ENCODE measurements at regions not wholly inside any gene's neighbourhood (a gene's known extent, or its start where the extent isn't known, plus 50 kb on each side); places are given as distances from the start of the nearest gene placed in this dataset.
A peak's percentile ranks its signal among the peaks of the same experiment; 100 is the strongest.

DNA sequence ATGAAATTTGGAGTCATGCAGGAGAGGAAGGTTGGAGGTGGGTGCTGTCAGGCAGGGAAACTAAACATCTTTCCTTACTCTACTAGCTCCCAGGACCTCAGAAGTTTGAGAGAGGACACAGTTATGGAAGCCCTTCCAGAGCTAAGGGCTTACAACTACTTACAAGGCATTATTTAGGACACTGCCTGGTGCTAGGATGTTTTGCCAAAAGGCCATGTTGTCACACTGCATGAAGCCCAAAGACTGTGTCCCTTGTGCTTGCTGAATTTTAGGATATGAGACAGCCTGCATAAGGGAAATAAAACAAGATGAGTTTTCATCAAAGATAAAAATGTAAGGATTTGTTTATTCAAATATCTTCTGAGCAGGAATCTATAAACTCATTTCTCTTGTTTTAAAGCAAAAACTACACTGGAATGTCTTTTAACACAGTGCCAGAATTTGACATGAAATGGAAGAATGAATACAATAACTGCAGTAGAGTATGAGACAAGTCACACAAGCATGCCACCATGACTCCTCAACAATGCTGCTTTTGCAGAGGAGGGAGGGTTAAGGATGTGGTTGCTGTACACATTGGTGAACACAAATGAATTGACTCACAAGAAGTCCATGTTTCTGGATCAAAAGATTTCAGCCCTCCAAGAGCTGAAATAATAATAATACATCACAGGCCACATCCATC lies 258.4 kb downstream of the SPRY2 start:
- Histone ChIP-seq H3K4me3 (ENCODE audit: low read depth in 1 of 3, low read length in 3 of 3) (no peak overlapping the region), H3K27me3 (ENCODE audit: control insufficient read depth in 4 of 4, insufficient read depth in 4 of 4, low read length in 3 of 4) (no peaks in the 10 kb centered on the region), H3K9me3 (ENCODE audit: control insufficient read depth in 4 of 4, low read length in 3 of 4) (no peaks in the 10 kb centered on the region), H3K36me3 (ENCODE audit: control insufficient read depth in 4 of 4, insufficient read depth in 3 of 4, low read depth in 1 of 4, low read length in 3 of 4) (no peaks in the 10 kb centered on the region), H3K9ac (ENCODE audit: low read depth in 1 of 2, low read length in 2 of 2) (no peak overlapping the region), H3K4me1 (ENCODE audit: control insufficient read depth in 4 of 4, insufficient read depth in 4 of 4, low read length in 3 of 4) (peaks cover 0 to 2% (median 0%) of the 10 kb centered on the region in 4 donors), H3K27ac (ENCODE audit: low read depth in 1 of 2, low read length in 2 of 2) (no peak overlapping the region)
- DNase-seq (ENCODE audit: low spot score) = no peak
- TF ChIP-seq YY1 (IDR thresholded peaks at IDR 0.05) (no peak), FOXA2 (IDR thresholded peaks at IDR 0.05) (no peak), NR2F2 (IDR thresholded peaks at IDR 0.05) (no peak), HNF4G (IDR thresholded peaks at IDR 0.05) (no peak), GABPA (IDR thresholded peaks at IDR 0.05 in 1 of 2, conservative IDR thresholded peaks at IDR 0.05 in 1 of 2) (no peak), JUND (IDR thresholded peaks at IDR 0.05) (no peak), FOXA1 (IDR thresholded peaks at IDR 0.05) (no peak)
- TF ChIP-seq, protein P1, sequence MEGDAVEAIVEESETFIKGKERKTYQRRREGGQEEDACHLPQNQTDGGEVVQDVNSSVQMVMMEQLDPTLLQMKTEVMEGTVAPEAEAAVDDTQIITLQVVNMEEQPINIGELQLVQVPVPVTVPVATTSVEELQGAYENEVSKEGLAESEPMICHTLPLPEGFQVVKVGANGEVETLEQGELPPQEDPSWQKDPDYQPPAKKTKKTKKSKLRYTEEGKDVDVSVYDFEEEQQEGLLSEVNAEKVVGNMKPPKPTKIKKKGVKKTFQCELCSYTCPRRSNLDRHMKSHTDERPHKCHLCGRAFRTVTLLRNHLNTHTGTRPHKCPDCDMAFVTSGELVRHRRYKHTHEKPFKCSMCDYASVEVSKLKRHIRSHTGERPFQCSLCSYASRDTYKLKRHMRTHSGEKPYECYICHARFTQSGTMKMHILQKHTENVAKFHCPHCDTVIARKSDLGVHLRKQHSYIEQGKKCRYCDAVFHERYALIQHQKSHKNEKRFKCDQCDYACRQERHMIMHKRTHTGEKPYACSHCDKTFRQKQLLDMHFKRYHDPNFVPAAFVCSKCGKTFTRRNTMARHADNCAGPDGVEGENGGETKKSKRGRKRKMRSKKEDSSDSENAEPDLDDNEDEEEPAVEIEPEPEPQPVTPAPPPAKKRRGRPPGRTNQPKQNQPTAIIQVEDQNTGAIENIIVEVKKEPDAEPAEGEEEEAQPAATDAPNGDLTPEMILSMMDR (IDR thresholded peaks at IDR 0.05; ENCODE audit: low read depth, low read length, missing input control) = no peak
- TF ChIP-seq, protein P2, sequence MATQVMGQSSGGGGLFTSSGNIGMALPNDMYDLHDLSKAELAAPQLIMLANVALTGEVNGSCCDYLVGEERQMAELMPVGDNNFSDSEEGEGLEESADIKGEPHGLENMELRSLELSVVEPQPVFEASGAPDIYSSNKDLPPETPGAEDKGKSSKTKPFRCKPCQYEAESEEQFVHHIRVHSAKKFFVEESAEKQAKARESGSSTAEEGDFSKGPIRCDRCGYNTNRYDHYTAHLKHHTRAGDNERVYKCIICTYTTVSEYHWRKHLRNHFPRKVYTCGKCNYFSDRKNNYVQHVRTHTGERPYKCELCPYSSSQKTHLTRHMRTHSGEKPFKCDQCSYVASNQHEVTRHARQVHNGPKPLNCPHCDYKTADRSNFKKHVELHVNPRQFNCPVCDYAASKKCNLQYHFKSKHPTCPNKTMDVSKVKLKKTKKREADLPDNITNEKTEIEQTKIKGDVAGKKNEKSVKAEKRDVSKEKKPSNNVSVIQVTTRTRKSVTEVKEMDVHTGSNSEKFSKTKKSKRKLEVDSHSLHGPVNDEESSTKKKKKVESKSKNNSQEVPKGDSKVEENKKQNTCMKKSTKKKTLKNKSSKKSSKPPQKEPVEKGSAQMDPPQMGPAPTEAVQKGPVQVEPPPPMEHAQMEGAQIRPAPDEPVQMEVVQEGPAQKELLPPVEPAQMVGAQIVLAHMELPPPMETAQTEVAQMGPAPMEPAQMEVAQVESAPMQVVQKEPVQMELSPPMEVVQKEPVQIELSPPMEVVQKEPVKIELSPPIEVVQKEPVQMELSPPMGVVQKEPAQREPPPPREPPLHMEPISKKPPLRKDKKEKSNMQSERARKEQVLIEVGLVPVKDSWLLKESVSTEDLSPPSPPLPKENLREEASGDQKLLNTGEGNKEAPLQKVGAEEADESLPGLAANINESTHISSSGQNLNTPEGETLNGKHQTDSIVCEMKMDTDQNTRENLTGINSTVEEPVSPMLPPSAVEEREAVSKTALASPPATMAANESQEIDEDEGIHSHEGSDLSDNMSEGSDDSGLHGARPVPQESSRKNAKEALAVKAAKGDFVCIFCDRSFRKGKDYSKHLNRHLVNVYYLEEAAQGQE (IDR thresholded peaks at IDR 0.05) = no peak

DNA sequence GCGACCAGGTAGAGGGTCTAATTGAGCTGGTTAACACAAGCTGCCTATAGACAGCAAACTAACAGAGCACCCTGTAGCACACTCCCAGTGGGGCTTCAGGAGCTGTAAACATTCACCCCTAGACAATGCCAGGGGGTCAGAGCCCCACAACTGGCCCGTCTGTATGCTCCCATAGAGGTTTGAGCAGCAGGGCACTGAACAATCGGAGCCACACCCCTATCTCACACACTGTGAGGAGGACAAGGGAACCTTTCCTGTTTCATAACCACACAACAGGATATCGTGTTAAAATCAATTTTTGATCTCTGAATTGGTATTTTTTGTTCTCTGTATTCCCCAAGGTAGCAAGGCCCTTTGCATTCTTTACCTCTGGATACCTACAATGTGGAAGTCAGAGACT lies 266.1 kb downstream of the SPRY2 start:
- Histone ChIP-seq H3K27ac (ENCODE audit: low read depth in 1 of 2, low read length in 2 of 2) (peak overlapping the region; percentile 86 to 88), H3K9me3 (ENCODE audit: control insufficient read depth in 4 of 4, low read length in 3 of 4) (no peaks in the 10 kb centered on the region), H3K36me3 (ENCODE audit: control insufficient read depth in 4 of 4, insufficient read depth in 3 of 4, low read depth in 1 of 4, low read length in 3 of 4) (no peaks in the 10 kb centered on the region), H3K4me1 (ENCODE audit: control insufficient read depth in 4 of 4, insufficient read depth in 4 of 4, low read length in 3 of 4) (peaks cover 5 to 12% (median 9%) of the 10 kb centered on the region in 4 donors), H3K4me3 (ENCODE audit: low read depth in 1 of 3, low read length in 3 of 3) (peak overlapping the region; percentile 41 to 64 (median 51)), H3K9ac (ENCODE audit: low read depth in 1 of 2, low read length in 2 of 2) (peak overlapping the region; percentile 28 to 37), H3K27me3 (ENCODE audit: control insufficient read depth in 4 of 4, insufficient read depth in 4 of 4, low read length in 3 of 4) (no peaks in the 10 kb centered on the region)
- TF ChIP-seq, protein P3, sequence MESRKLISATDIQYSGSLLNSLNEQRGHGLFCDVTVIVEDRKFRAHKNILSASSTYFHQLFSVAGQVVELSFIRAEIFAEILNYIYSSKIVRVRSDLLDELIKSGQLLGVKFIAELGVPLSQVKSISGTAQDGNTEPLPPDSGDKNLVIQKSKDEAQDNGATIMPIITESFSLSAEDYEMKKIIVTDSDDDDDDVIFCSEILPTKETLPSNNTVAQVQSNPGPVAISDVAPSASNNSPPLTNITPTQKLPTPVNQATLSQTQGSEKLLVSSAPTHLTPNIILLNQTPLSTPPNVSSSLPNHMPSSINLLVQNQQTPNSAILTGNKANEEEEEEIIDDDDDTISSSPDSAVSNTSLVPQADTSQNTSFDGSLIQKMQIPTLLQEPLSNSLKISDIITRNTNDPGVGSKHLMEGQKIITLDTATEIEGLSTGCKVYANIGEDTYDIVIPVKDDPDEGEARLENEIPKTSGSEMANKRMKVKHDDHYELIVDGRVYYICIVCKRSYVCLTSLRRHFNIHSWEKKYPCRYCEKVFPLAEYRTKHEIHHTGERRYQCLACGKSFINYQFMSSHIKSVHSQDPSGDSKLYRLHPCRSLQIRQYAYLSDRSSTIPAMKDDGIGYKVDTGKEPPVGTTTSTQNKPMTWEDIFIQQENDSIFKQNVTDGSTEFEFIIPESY (IDR thresholded peaks at IDR 0.05) = no peak
- TF ChIP-seq, protein P1 (IDR thresholded peaks at IDR 0.05; ENCODE audit: low read depth, low read length, missing input control) = no peak
- TF ChIP-seq NR2F2 (IDR thresholded peaks at IDR 0.05) (no peak), RAD21 (IDR thresholded peaks at IDR 0.05) (no peak)
- no peak for DNase-seq (ENCODE audit: low spot score)
- 26% methylated on average over 4 of the region's 4 CpGs for WGBS

Data from liver (tissue), 8 donors.